Left ventricle myocardium inferior (tissue), 1 donor: ENCODE measurements at regions not wholly inside any gene's neighbourhood (a gene's known extent, or its start where the extent isn't known, plus 50 kb on each side); places are given as distances from the start of the nearest gene placed in this dataset.

Source experiments
- DNase-seq: peaks from one replicate; pipeline ENCODE4 v3.0.0-alpha.2; 2020
- H3K27ac ChIP-seq: fragments of 200-600 bp; replicated peaks from 2 replicates; pipeline ENCODE4 v1.8.0; 2021
- H3K27me3 ChIP-seq: fragments of 200-600 bp; 2 replicates; pipeline ENCODE4 v1.8.0; 2021; ENCODE audit warnings: low read depth
- H3K36me3 ChIP-seq: fragments of 200-600 bp; 2 replicates; pipeline ENCODE4 v1.8.0; 2021
- H3K4me1 ChIP-seq: fragments of 200-600 bp; 2 replicates; pipeline ENCODE4 v1.8.0; 2021
- H3K4me3 ChIP-seq: fragments of 200-600 bp; 2 replicates; pipeline ENCODE4 v1.8.0; 2021; ENCODE audit warnings: mild to moderate bottlenecking, moderate library complexity
- H3K9me3 ChIP-seq: fragments of 200-600 bp; replicated peaks from 2 replicates; pipeline ENCODE4 v1.8.0; 2021
- intact Hi-C: fragments of 100-400 bp; cut with micrococcal nuclease; formaldehyde crosslinking; loops from one replicate; pipeline ENCODE4 v1.11.0; 2022
- TF ChIP-seq, protein P1 (sequence below): fragments of 200-600 bp; IDR thresholded peaks from 2 replicates; pipeline ENCODE4 v1.8.0; 2021; ENCODE audit warnings: antibody characterized with exemption, mild to moderate bottlenecking, borderline replicate concordance
- donor health status: DM: no; HTN: yes; CAD: no; lungs with severe emphysema.

DNA sequence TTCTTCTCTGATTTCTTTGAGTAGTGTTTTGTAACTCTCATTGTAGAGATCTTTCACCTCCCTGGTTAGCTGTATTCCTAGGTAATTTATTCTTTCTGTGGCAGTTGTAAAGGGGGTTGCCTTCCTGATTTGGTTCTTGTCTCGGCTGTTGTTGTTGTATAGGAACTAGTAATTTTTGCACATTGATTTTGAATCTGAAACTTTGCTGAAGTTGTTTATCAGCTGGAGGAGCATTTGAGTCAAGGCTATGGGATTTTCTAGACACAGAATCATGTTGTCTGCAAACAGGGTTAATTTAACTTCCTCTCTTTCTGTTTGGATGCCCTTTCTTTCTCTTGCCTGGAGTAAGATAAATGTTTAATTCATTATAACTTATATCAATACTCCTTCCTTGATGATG is 86.4 kb downstream of the OLIG3 start:
- DNase-seq, result no peak
- Histone ChIP-seq H3K36me3 (no peaks in the 10 kb centered on the region), H3K9me3 (peaks cover 11% of the 10 kb centered on the region), H3K27ac (no peak overlapping the region), H3K4me1 (no peaks in the 10 kb centered on the region), H3K27me3 (peaks cover 15% of the 10 kb centered on the region), H3K4me3 (no peak overlapping the region)
- TF ChIP-seq, protein P1, sequence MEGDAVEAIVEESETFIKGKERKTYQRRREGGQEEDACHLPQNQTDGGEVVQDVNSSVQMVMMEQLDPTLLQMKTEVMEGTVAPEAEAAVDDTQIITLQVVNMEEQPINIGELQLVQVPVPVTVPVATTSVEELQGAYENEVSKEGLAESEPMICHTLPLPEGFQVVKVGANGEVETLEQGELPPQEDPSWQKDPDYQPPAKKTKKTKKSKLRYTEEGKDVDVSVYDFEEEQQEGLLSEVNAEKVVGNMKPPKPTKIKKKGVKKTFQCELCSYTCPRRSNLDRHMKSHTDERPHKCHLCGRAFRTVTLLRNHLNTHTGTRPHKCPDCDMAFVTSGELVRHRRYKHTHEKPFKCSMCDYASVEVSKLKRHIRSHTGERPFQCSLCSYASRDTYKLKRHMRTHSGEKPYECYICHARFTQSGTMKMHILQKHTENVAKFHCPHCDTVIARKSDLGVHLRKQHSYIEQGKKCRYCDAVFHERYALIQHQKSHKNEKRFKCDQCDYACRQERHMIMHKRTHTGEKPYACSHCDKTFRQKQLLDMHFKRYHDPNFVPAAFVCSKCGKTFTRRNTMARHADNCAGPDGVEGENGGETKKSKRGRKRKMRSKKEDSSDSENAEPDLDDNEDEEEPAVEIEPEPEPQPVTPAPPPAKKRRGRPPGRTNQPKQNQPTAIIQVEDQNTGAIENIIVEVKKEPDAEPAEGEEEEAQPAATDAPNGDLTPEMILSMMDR, result no peak
- intact Hi-C loops, result no loop called here

DNA sequence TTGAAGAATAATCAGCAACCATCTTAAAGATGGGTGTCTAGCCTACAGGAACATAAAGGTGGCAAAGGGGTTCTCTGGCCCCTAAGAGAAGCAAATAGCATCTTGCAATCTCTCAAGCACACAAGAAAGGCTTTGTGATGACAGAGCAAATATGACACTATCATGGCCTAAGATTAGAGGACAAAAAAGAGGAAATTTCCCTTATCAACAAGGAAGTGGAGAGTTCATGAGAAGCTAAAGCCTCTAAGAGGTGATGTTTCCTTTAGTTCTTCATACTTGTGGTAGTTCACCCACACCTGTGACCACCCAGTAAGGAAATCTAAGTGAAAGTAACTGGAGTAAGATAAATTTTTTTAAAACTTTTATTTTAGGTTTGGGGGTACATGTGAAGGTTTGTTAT is 88.4 kb downstream of the OLIG3 start:
- H3K9me3 ChIP-seq, result peaks cover 11% of the 10 kb centered on the region
- no peaks in the 10 kb centered on the region for H3K36me3 ChIP-seq
- H3K4me1 ChIP-seq, result no peaks in the 10 kb centered on the region
- no peak for DNase-seq
- TF ChIP-seq, protein P1, result no peak
- H3K4me3 ChIP-seq, result no peak overlapping the region
- H3K27me3 ChIP-seq, result peaks cover under 1% of the 10 kb centered on the region
- no peak overlapping the region for H3K27ac ChIP-seq
- intact Hi-C loops, result no loop called here

DNA sequence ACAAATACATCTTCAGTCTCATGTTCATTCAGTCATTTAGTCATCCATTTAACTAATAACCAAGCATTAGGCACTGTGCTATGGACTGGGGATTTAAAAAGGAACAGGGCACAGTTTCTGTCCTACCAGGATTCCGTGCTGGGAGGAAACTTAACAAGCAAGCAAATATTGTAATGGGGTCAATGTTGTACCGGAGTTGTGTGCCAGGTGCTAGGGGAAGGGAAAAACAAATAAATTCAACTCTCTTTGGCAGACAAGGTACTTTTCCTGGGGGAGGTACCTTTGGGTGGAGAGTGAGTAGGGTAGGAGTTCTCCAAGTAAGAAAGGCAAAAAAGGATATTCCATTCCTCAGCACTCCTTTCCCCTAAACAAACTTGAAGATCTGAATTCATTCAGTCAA is 90.3 kb downstream of the OLIG3 start:
- peaks cover 11% of the 10 kb centered on the region for H3K9me3 ChIP-seq
- H3K4me1 ChIP-seq, result no peaks in the 10 kb centered on the region
- TF ChIP-seq, protein P1, result no peak
- H3K36me3 ChIP-seq, result no peaks in the 10 kb centered on the region
- no peak overlapping the region for H3K4me3 ChIP-seq
- no peak for DNase-seq
- no peaks in the 10 kb centered on the region for H3K27me3 ChIP-seq
- intact Hi-C loops, result no loop called here
- H3K27ac ChIP-seq, result no peak overlapping the region

DNA sequence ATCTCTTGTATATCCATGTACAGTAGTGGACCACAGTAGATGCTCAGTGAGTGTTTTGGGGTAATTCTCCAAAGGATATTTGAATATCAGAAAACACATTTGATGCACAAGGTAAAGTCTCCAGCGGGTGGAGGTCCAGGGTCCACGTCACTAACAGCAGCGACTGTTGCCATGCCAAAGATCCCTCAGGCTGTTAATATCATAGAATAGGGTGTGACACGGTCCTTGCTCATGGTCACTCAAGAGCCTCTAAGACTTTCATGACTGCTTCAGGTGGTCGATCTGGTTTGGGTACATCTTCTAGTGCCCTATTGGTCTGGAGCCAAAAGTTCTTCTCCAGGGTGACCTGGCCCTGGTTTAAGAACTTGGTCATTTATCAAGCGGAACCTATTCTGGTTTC is 90.8 kb downstream of the OLIG3 start:
- no peak overlapping the region for H3K4me3 ChIP-seq
- intact Hi-C loops, result no loop called here
- H3K9me3 ChIP-seq, result peaks cover 11% of the 10 kb centered on the region
- TF ChIP-seq, protein P1, result no peak
- no peak for DNase-seq
- H3K27ac ChIP-seq, result no peak overlapping the region
- H3K4me1 ChIP-seq, result no peaks in the 10 kb centered on the region
- no peaks in the 10 kb centered on the region for H3K27me3 ChIP-seq
- no peaks in the 10 kb centered on the region for H3K36me3 ChIP-seq

DNA sequence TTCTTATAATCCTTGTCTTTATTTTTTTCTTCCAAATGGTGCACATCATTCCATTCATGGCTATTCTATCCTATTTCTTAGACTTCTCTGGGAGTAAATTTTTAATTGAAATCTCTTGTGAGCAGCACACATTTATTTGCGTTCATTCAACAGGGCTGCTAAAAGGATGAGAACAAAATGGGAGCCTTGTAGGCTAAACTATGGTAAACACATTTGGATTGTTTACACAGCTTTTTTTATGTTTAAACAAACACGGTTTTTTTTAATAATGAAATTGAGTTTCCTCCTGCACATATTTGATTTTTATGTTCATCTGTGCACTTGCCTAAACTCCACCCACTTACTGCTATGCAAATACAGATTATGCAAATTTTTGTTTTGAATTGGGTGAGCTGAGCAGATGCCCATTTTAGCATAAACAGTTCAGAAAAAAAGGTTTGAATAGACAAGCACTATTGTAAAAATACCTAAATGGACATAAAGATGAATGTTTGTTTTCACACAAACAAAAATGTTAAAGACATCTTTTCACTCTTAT is 92.0 kb downstream of the OLIG3 start:
- DNase-seq, result no peak
- Histone ChIP-seq H3K27me3 (peaks cover 7% of the 10 kb centered on the region), H3K4me1 (no peaks in the 10 kb centered on the region), H3K4me3 (no peak overlapping the region), H3K36me3 (no peaks in the 10 kb centered on the region), H3K9me3 (peaks cover 9% of the 10 kb centered on the region), H3K27ac (no peak overlapping the region)
- TF ChIP-seq, protein P1, result no peak
- intact Hi-C loops, result no loop called here
